PC-9 (cell line): ENCODE measurements at regions not wholly inside any gene's neighbourhood (a gene's known extent, or its start where the extent isn't known, plus 50 kb on each side); places are given as distances from the start of the nearest gene placed in this dataset.

Experiments
- BruUV-seq: library from RNA; stranded (reverse); fragments of 400-500 nt; replicated peaks from 2 replicates; lab custom pipeline; 2021; lab: Mats Ljungman, UMichigan
- CTCF ChIA-PET: fragments of 300-600 bp; sonication (Branson Sonifier 250); formaldehyde crosslinking; loops from one replicate; lab custom pipeline; 2022; ENCODE audit warnings: antibody characterized with exemption; lab: Charles Lee
- POLR2A ChIA-PET: fragments of 300-600 bp; sonication (Branson Sonifier 250); formaldehyde crosslinking; loops from one replicate; lab custom pipeline; 2022; ENCODE audit warnings: antibody characterized with exemption; ENCODE audit not compliant: unreplicated experiment; lab: Charles Lee
- DNase-seq, 2 experiments: peaks; one replicate each; pipeline versions ENCODE4 v3.0.0 to v3.0.0-alpha.2; 2015 to 2022; ENCODE audit warnings: mixed read lengths in 1 of 2
- H2AFZ ChIP-seq: fragments of 200-600 bp; sonication (generic); 2 replicates; pipeline ENCODE4 v1.8.1; 2017; ENCODE audit warnings: antibody characterized with exemption
- H3F3A ChIP-seq: fragments of 200-600 bp; sonication (generic); 2 replicates; pipeline ENCODE4 v1.8.1; 2017; ENCODE audit warnings: antibody characterized with exemption, mild to moderate bottlenecking, low read depth; ENCODE audit not compliant: insufficient read depth
- H3K27ac ChIP-seq: fragments of 200-600 bp; sonication (generic); 2 replicates; pipeline ENCODE4 v1.6.1; 2016; ENCODE audit warnings: mixed run types
- H3K27me3 ChIP-seq: fragments of 200-600 bp; sonication (generic); 2 replicates; pipeline ENCODE4 v1.6.1; 2016; ENCODE audit warnings: low read depth, mixed run types; ENCODE audit not compliant: insufficient read depth
- H3K36me3 ChIP-seq: fragments of 200-600 bp; sonication (generic); 2 replicates; pipeline ENCODE4 v1.6.1; 2016; ENCODE audit warnings: low read depth, mixed run types
- H3K4me1 ChIP-seq: fragments of 200-600 bp; sonication (generic); replicated peaks from 2 replicates; pipeline ENCODE4 v1.6.1; 2016; ENCODE audit warnings: mixed run types; ENCODE audit not compliant: insufficient read depth
- H3K4me2 ChIP-seq: fragments of 200-600 bp; sonication (generic); 2 replicates; pipeline ENCODE4 v1.6.1; 2017; ENCODE audit warnings: mixed run types
- H3K4me3 ChIP-seq: fragments of 200-600 bp; sonication (generic); 2 replicates; pipeline ENCODE4 v1.6.1; 2016; ENCODE audit warnings: mixed run types
- H3K79me2 ChIP-seq: fragments of 200-600 bp; sonication (generic); 2 replicates; pipeline ENCODE4 v1.6.1; 2017; ENCODE audit warnings: low read depth, mixed run types
- H3K9me2 ChIP-seq: fragments of 200-600 bp; sonication (generic); 2 replicates; pipeline ENCODE4 v1.8.1; 2017; ENCODE audit warnings: mild to moderate bottlenecking; ENCODE audit not compliant: insufficient read depth
- H3K9me3 ChIP-seq: fragments of 200-600 bp; sonication (generic); 2 replicates; pipeline ENCODE4 v1.8.1; 2016; ENCODE audit warnings: low read depth; ENCODE audit not compliant: insufficient read depth
- H4K20me1 ChIP-seq: fragments of 200-600 bp; sonication (generic); 2 replicates; pipeline ENCODE4 v1.8.1; 2017; ENCODE audit not compliant: insufficient read depth
- CTCF ChIP-seq: fragments of 200-600 bp; sonication (generic); conservative IDR thresholded peaks from 2 replicates; pipeline ENCODE4 v1.6.1; 2017; ENCODE audit warnings: mixed run types, antibody characterized with exemption, mild to moderate bottlenecking, moderate library complexity
- EZH2 ChIP-seq: fragments of 200-600 bp; sonication (generic); IDR thresholded peaks from 2 replicates; pipeline ENCODE4 v1.8.0; 2017; ENCODE audit warnings: antibody characterized with exemption, low read depth
- intact Hi-C: fragments of 100-400 bp; cut with micrococcal nuclease; formaldehyde crosslinking; loops from one replicate; pipeline ENCODE4 v1.10.0; 2022; ENCODE audit not compliant: unreplicated experiment

GRCh38 chr7:39819514-39819913 is 130.5 kb upstream of the CDK13 start:
- Histone ChIP-seq H3K27ac (no peak overlapping the region), H3K4me1 (no peaks in the 10 kb centered on the region), H3K36me3 (no peaks in the 10 kb centered on the region), H3K9me2 (no peaks in the 10 kb centered on the region; the same call in 1 of the 2 replicates), H3K9me3 (peaks cover 3% of the 10 kb centered on the region; the same call in 1 of the 2 replicates), H2AFZ (no peak overlapping the region), H4K20me1 (no peaks in the 10 kb centered on the region), H3K79me2 (no peaks in the 10 kb centered on the region), H3K27me3 (0 out of 2 replicates have a peak, but pooled peaks cover 7% of the 10 kb centered on the region), H3F3A (no peaks in the 10 kb centered on the region), H3K4me2 (no peak overlapping the region), H3K4me3 (no peak overlapping the region)
- no TSS peak for BruUV-seq
- intact Hi-C loops = no loop called here
- no peak for DNase-seq
- ChIA-PET POLR2A (no interaction called here), CTCF (no interaction called here)
- no peak for TF ChIP-seq EZH2
- no peak for TF ChIP-seq CTCF

- CTCF ChIA-PET = no interaction called here
- peaks cover 13% of the 10 kb centered on the region; the same call in 1 of the 2 replicates for H3K27me3 ChIP-seq
Observed at GRCh38 chr7:39824456-39825200, 125.4 kb upstream of the CDK13 start.

GRCh38 chr7:39825401-39825980 is 124.6 kb upstream of the CDK13 start:
- ChIA-PET CTCF (no interaction called here), POLR2A (no interaction called here)
- DNase-seq = no peak
- H3K36me3 ChIP-seq = no peaks in the 10 kb centered on the region
- no peaks in the 10 kb centered on the region for H3K4me1 ChIP-seq
- no peaks in the 10 kb centered on the region for H4K20me1 ChIP-seq
- H3K27me3 ChIP-seq = peaks cover 13% of the 10 kb centered on the region; the same call in 1 of the 2 replicates
- no peak overlapping the region for H3K4me2 ChIP-seq
- no peaks in the 10 kb centered on the region for H3K9me3 ChIP-seq
- H3K9me2 ChIP-seq = no peaks in the 10 kb centered on the region; the same call in 1 of the 2 replicates
- H3K4me3 ChIP-seq = no peak overlapping the region
- no peaks in the 10 kb centered on the region for H3F3A ChIP-seq
- no TSS peak for BruUV-seq
- no peaks in the 10 kb centered on the region for H3K79me2 ChIP-seq
- intact Hi-C loops = no loop called here
- no peak overlapping the region for H3K27ac ChIP-seq
- TF ChIP-seq EZH2 = no peak
- no peak for TF ChIP-seq CTCF
- H2AFZ ChIP-seq = no peak overlapping the region

More at GRCh38 chr7:39824456-39825200, 125.4 kb upstream of the CDK13 start:
- DNase-seq = no peak
- Histone ChIP-seq H3K4me1 (no peaks in the 10 kb centered on the region), H3K27ac (no peak overlapping the region), H3F3A (no peaks in the 10 kb centered on the region), H2AFZ (no peak overlapping the region), H3K79me2 (no peaks in the 10 kb centered on the region), H3K4me2 (no peak overlapping the region), H3K9me3 (no peaks in the 10 kb centered on the region), H3K9me2 (no peaks in the 10 kb centered on the region; the same call in 1 of the 2 replicates), H3K36me3 (no peaks in the 10 kb centered on the region), H3K4me3 (no peak overlapping the region), H4K20me1 (no peaks in the 10 kb centered on the region)
- POLR2A ChIA-PET = interaction anchor here (0.6 kb wide), 1 partner anchor 1909 kb away, joined by 3 read pairs; no protein-coding TSS in a partner anchor
- TF ChIP-seq EZH2 = no peak
- TF ChIP-seq CTCF = no peak
- BruUV-seq = no TSS peak
- intact Hi-C loops = no loop called here
